ENCODE measurements at regions not wholly inside any gene's neighbourhood (a gene's known extent, or its start where the extent isn't known, plus 50 kb on each side); places are given as distances from the start of the nearest gene placed in this dataset.

DNA sequence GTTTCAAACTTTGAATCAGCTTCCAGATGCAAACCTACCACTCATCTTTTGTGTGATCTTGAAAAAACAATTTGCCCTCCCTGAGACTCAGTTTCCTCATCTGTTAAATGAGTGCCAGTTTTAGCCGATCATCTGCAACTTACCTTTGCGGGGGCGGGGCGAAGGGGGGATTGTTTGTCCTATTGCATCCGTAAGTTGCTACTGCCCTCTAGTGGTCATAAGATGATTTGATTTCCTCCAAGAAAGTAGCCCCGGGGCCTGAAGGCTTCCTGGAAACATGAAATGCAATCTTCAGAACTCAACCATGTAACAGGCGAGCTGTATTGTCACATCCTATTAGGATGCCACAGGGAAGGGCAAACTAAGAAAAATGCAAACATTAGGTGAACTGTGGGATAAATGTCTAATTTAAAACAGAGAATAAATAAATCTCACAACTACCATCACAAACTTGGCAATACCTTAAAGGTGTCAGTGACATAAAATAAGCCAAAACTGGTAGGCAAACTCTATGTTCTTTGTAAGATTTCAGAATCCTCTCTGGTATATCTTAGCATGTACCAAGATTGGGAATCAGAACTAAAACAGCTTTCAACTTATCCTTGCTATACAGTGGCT is 63.5 kb upstream of the CLDN18 start:
- Mint-ChIP-seq H3K27ac (ENCODE audit: unreplicated experiment) (no peak overlapping the region), H3K27me3 (ENCODE audit: insufficient read depth, unreplicated experiment) (peaks cover 4% of the 10 kb centered on the region), H3K9me3 (ENCODE audit: unreplicated experiment) (no peaks in the 10 kb centered on the region), H3K36me3 (ENCODE audit: insufficient read depth, unreplicated experiment) (no peaks in the 10 kb centered on the region), H3K4me1 (ENCODE audit: low read depth, unreplicated experiment) (no peaks in the 10 kb centered on the region), H3K4me3 (ENCODE audit: unreplicated experiment) (no peak overlapping the region)
- POLR2A ChIA-PET = no interaction called here
- no peaks in the 10 kb centered on the region for H3K4me1 ChIP-seq
- no peaks in the 10 kb centered on the region for H3K27me3 ChIP-seq (replicated peaks; ENCODE audit: control insufficient read depth, insufficient read depth, low read length)
- intact Hi-C loops (cut with micrococcal nuclease; ENCODE audit: unreplicated experiment) = loop anchor here (1.0 to 10.0 kb wide), 5 partner anchors 106 to 841 kb away; no protein-coding TSS in a partner anchor
- no peaks in the 10 kb centered on the region for H3K36me3 ChIP-seq (ENCODE audit: control insufficient read depth, insufficient read depth, low read length)
- DNase-seq = peak; percentile 56 to 75
- no peaks in the 10 kb centered on the region for H3K9me3 ChIP-seq
- CTCF ChIA-PET = no interaction called here
- TF ChIP-seq, protein P1, sequence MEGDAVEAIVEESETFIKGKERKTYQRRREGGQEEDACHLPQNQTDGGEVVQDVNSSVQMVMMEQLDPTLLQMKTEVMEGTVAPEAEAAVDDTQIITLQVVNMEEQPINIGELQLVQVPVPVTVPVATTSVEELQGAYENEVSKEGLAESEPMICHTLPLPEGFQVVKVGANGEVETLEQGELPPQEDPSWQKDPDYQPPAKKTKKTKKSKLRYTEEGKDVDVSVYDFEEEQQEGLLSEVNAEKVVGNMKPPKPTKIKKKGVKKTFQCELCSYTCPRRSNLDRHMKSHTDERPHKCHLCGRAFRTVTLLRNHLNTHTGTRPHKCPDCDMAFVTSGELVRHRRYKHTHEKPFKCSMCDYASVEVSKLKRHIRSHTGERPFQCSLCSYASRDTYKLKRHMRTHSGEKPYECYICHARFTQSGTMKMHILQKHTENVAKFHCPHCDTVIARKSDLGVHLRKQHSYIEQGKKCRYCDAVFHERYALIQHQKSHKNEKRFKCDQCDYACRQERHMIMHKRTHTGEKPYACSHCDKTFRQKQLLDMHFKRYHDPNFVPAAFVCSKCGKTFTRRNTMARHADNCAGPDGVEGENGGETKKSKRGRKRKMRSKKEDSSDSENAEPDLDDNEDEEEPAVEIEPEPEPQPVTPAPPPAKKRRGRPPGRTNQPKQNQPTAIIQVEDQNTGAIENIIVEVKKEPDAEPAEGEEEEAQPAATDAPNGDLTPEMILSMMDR (IDR thresholded peaks at IDR 0.05; ENCODE audit: insufficient read depth in 1 of 2, low read depth in 1 of 2, low read length in 1 of 2, severe bottlenecking in 1 of 2, unreplicated experiment in 1 of 2) = peak; percentile 62 to 78
- no TSS peak for BruUV-seq (replicated peaks)
- no peak overlapping the region for H3K4me3 ChIP-seq (ENCODE audit: low read depth, low read length)

DNA sequence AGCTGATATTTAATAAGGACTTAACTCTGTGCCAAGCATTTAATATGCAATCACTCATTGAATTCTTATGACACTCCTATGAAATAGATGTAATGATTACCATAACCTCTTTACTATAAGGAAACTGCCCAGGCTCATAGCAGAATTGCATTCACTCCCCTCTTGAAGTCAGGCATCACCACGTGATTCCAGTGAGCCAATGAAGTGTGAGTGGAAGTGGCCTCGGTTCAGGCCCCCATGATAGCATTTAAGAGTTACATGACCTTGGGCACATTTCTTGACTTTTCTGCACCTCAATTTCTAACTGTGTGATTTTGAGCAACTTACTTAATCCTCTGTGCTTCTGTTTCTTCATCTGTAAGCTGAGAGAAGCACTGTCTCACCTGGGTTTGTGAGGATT is 62.8 kb upstream of the CLDN18 start:
- CTCF ChIA-PET = no interaction called here
- Mint-ChIP-seq H3K4me3 (ENCODE audit: unreplicated experiment) (no peak overlapping the region), H3K9me3 (ENCODE audit: unreplicated experiment) (no peaks in the 10 kb centered on the region), H3K4me1 (ENCODE audit: low read depth, unreplicated experiment) (no peaks in the 10 kb centered on the region), H3K27ac (ENCODE audit: unreplicated experiment) (no peak overlapping the region), H3K27me3 (ENCODE audit: insufficient read depth, unreplicated experiment) (peaks cover 6% of the 10 kb centered on the region), H3K36me3 (ENCODE audit: insufficient read depth, unreplicated experiment) (no peaks in the 10 kb centered on the region)
- Histone ChIP-seq H3K4me1 (no peaks in the 10 kb centered on the region), H3K27me3 (replicated peaks; ENCODE audit: control insufficient read depth, insufficient read depth, low read length) (no peaks in the 10 kb centered on the region), H3K4me3 (ENCODE audit: low read depth, low read length) (no peak overlapping the region), H3K36me3 (ENCODE audit: control insufficient read depth, insufficient read depth, low read length) (no peaks in the 10 kb centered on the region), H3K9me3 (no peaks in the 10 kb centered on the region)
- POLR2A ChIA-PET = no interaction called here
- intact Hi-C loops (cut with micrococcal nuclease; ENCODE audit: unreplicated experiment) = loop anchor here (2.0 to 10.0 kb wide), 2 partner anchors 154 to 542 kb away; no protein-coding TSS in a partner anchor
- BruUV-seq (replicated peaks) = no TSS peak
- no peak for DNase-seq
- TF ChIP-seq, protein P1 (IDR thresholded peaks at IDR 0.05; ENCODE audit: insufficient read depth in 1 of 2, low read depth in 1 of 2, low read length in 1 of 2, severe bottlenecking in 1 of 2, unreplicated experiment in 1 of 2) = no peak

DNA sequence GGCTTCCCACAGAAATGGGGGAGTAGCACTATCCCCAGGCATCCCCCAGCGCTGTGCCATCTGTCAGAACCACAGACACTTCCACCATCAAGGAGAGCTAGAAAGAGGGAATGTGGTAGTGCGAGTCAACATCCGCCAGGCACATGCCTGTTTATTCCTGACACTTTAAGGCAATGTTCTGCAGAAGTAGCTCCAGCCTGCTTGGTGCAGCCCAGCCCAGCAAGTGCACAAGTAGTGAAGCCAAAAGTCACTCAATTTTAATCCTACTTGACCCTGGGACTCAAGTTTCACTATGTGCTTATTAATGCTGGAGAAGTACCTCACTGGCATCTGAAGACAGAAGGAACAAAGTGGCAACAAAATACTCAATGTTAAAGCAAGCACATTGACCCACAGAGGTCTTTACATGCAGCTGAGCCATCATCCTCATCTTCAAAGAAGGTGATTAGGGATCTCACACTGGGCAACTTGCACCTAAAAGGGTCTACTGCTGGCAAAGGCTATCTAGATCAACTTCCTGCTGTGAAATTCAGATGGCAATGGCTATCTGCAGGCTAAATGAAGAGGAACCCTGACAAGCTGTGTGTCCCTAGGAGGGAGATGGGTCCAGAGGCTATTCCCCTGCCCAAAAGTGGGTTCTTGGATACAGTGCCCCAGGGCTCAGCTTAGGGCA is 61.4 kb upstream of the CLDN18 start:
- DNase-seq = no peak
- Mint-ChIP-seq H3K27ac (ENCODE audit: unreplicated experiment) (no peak overlapping the region), H3K27me3 (ENCODE audit: insufficient read depth, unreplicated experiment) (peaks cover 6% of the 10 kb centered on the region), H3K4me3 (ENCODE audit: unreplicated experiment) (no peak overlapping the region), H3K4me1 (ENCODE audit: low read depth, unreplicated experiment) (no peaks in the 10 kb centered on the region), H3K36me3 (ENCODE audit: insufficient read depth, unreplicated experiment) (no peaks in the 10 kb centered on the region), H3K9me3 (ENCODE audit: unreplicated experiment) (no peaks in the 10 kb centered on the region)
- TF ChIP-seq, protein P1 (IDR thresholded peaks at IDR 0.05; ENCODE audit: insufficient read depth in 1 of 2, low read depth in 1 of 2, low read length in 1 of 2, severe bottlenecking in 1 of 2, unreplicated experiment in 1 of 2) = no peak
- Histone ChIP-seq H3K36me3 (ENCODE audit: control insufficient read depth, insufficient read depth, low read length) (no peaks in the 10 kb centered on the region), H3K4me3 (ENCODE audit: low read depth, low read length) (no peak overlapping the region), H3K4me1 (no peaks in the 10 kb centered on the region), H3K27me3 (replicated peaks; ENCODE audit: control insufficient read depth, insufficient read depth, low read length) (no peaks in the 10 kb centered on the region), H3K9me3 (no peaks in the 10 kb centered on the region)
- BruUV-seq (replicated peaks) = no TSS peak
- ChIA-PET POLR2A (no interaction called here), CTCF (no interaction called here)
- intact Hi-C loops (cut with micrococcal nuclease; ENCODE audit: unreplicated experiment) = loop anchor here (10.0 kb wide), 1 partner anchor 544 kb away; no protein-coding TSS in a partner anchor
